NCI-H2227 treated with DMSO at 0.1 percent for 48 hours (cell line): ENCODE measurements at regions not wholly inside any gene's neighbourhood (a gene's known extent, or its start where the extent isn't known, plus 50 kb on each side); places are given as distances from the start of the nearest gene placed in this dataset.

Experiments
- DNase-seq: peaks from one replicate; lab custom pipeline; 2025; lab: John Stamatoyannopoulos, UW

DNA sequence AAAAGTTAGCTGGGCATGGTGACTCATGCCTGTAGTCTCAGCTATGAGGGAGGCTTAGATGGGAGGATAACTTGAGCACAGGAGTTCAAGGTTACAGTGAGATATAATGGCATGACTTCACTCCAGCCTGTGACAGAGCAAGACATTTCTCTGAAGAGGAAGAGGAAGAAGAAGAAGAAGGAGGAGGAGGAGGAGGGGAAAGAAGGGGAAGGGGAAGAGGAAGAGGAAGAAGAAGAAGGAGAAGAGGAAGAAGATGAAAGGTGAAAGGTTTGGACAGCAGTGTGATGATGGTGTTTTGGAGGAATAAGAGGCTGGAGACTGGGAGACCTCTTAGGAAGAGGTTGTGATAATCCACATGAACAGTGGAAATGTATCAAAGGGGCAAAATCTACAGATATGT is 410.7 kb upstream of the JAG1 start:
- no peak for DNase-seq

DNA sequence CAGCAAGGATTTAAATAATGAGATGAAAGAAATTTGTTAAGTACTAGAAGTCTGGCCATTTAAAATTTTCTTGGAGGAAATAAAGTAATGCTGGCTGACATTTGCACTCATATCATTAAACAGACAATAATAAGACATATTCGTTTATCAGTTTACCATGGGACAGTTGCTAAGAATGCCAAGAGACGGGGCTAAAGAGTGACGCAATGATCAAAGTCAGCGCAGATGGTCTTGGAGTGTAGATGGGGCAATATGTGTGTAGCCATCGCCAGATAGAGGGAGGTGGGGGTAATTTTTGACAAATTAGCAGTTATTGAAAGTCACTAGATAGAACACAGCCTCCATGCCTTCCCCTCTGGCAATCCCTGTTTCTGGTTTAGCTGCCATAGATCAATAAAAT is 413.2 kb upstream of the JAG1 start:
- no peak for DNase-seq

DNA sequence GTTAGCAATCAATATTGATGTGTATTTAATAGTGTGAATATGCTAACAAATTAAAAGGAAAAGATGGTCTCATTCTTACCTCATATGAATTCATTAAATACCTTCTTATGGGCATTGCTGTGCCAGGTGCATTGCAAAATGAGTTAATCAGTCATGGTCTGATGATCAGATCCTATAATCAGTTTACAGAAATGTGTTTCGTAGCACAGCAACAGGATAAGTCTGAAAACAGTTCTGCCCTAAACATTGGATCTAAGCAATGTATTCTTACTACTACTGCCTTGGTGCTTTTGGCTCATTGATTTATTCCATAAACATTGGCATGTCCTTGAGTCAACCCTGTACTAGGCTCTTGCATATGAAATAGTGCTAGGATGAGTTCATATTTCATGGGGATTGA is 417.0 kb upstream of the JAG1 start:
- DNase-seq: no peak

DNA sequence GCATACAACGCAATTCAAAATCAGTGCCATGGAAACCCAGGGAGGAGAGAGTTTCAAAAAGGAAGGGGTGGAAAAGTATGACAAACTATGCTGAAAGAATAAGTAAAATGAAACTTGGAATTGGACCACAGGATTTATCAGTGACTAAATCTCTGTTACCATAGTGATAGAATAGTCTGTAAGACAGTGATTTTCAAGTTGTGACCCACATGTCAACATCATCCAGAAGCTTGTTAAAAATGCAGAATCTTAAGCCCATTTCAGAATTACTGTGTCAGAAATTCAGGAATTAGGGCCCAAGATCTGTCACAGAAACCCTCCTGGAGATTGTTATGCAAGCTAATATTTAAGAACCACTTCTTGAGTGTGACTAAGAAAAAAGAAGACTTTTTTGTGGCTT is 417.7 kb upstream of the JAG1 start:
- DNase-seq: no peak

DNA sequence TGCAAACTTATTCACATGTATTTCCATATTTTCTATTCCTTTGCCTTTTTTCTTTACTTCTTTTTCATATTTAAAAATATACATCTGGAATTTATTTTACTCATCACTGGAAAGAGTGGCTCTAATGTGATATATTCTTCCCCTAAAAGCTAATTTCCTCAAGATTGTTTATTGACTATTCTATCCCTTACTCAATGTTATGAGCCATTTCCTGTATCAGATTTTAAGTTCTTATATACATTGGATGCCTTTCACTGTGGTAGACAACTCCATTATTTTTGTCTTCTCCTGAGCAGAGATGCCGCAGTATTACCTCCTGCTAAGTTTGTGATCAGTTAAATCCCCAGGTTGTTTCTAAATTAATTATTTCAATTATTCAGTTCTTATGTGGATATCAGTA is 418.4 kb upstream of the JAG1 start:
- DNase-seq: no peak

DNA sequence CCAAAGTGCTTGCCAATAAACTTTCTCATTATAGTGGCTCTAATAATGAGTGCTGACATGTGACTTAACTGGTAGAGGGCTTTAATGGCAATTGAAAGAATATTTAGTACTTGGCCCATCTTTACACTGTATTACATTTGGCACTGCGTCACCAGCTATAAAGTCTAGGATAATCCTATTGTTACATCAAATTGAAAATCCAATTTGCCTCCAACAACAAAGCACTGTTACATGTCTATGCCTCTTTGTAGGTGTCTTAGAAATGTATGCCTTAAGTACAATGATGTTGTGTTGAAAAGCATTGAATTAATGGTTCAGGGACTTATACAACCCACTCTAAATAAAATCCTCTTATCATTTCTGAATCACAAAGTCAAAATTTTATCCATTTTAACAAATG is 420.4 kb upstream of the JAG1 start:
- DNase-seq: no peak

DNA sequence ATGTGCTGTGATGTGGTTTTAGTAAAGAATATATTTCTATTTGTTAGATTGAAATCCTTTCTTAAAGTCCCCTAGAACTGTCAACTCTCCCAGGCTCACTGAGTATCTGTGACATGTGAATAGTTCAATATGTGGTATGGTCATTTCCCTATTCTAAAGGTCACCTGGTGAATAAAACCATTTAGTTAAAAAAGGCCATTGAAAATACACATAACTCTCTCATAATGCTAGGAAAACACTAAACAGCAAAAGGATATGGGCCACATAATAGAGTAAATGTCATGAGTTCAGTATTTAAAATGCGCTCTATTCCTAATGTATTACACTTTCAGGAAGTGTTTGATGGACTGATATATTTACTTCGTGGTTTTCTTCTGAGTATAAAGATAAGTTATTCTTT is 420.9 kb upstream of the JAG1 start:
- no peak for DNase-seq

DNA sequence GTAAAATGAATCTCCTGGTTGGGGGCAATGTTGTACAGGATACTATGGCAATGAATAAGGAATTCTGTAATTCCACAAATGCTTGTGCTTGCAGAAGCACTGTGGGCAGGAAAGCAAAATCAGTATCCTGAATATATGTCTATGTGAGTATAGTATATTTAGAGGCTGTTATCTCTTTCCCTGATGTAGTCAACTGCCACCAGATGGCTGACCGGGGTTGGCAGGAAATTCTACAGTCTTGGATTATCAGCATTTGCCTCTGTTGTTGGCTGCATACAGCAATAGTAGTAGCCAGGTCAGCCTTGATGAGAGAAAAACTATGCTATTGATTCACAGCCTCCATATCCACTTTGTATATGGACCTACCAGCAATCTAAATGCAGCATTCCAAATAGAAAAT is 425.1 kb upstream of the JAG1 start:
- DNase-seq: no peak

DNA sequence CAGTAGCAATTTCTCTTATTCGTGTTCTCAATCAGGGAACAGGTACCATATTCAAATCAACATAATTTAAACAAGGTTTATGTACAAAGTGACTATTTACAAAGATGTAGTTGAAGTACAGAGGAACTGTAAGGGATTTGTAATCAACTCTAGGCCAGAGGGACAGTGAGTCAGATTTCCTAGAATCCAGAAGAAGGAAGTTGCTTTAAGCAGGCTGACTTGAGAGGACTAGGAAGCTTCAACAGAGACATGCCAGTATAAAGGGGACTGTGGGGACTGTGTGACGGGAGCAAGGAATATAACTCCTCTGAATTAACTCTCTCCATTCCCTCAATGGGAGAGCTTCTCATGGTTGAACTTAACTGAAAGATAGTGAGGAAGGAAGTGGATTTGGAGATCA is 427.4 kb upstream of the JAG1 start:
- DNase-seq: no peak

DNA sequence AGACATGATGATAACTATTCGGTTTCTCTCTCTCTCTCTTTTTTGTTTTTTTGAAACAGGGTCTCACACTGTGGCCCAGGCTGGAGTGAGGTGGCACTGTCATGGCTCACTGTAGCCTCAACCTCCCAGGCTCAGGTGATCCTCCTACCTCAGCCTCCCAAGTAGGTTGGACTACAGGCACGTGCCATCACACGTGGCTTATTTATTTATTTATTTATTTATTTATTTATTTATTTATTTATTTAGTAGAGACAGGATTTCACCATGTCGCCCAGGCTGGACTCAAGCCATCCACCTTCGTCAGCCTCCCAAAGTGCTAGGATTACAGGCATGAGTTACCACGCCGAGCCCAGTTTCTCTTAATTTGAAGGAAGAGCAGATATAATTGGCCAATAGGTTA is 427.9 kb upstream of the JAG1 start:
- no peak for DNase-seq

DNA sequence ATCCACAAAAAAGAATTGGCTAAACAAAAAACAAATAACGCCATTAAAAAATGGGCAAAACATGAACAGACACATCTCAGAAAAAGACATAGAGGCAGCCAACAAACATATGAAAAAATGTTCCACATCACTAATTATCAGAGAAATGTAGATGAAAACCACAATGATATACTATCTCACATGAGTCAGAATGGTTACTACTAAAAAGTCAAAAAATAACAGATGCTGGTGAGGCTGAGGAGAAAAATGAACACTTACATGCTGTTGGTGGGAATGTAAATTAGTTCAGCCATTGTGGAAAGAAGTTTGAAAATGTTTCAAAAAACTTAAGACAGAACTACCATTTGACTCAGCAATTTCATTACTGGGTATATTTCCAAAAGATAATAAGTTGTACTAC is 430.1 kb upstream of the JAG1 start:
- no peak for DNase-seq

DNA sequence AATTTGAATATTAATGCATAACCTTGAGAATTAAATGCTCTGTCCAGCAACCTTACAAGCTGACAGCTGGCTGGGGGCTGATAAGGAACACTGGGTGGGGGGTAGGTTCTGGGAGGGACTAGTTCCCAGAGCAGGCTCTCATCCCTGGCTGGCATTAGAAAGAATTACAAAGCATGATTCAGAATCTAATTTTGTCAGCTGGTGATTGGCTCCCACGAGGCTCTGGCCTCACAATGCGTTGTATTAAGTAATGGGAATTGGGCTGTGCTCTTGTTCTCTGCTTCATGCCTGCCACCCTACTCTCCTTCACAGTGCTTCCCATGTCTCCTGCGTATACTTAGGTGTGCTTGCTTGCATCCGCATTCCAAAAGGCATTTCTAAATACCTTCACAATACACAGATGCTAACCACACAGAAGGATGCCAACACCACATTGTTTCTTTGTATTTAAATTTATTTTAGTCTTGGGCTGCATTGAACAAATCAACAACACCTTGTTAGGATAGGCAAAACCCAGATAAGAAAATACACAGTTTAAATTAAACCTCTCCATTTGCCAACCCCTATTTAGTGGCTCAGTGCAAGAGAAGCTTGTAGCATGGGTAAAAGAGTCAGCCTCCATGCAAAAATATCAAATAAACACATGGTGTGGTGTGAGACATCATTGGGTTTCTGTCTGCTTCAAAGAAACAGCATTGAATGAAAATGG is 434.5 kb upstream of the JAG1 start:
- no peak for DNase-seq

DNA sequence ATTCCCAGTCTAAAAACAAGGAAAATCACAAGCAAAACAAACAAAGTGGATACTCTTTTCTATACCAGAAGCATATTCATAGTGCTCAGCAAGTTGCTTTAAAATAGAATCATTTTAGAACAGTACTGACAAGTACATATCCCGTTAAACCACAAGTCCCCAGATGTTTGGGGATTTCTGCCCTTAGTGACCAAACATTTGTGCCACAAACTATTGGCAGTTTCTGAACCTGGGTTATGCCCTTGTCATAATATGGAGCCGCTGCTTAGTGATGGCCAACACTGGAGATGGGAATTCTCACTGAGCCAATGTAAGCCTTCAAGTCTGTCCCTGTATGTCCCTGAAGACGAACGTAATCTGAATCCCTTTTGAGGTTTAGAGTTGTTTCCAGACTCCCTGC is 436.7 kb upstream of the JAG1 start:
- no peak for DNase-seq

DNA sequence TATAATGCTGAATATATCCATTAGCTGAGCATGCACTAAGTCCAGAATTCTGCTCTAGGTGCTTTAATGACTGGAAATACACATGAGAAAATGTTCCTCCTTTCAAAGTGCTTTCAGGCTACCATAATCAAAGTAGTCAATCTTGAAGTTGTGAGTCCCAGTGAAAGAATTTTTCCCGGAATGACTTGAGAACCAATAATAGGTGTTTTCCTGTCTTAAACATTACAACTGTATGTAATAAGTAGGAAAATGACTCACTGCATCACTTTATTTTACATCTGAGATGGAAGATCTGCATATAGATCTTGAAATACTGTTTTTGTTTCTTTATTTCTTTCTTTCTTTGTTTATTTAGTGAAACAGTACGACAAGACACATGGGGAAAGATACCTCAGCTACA is 437.4 kb upstream of the JAG1 start:
- no peak for DNase-seq

DNA sequence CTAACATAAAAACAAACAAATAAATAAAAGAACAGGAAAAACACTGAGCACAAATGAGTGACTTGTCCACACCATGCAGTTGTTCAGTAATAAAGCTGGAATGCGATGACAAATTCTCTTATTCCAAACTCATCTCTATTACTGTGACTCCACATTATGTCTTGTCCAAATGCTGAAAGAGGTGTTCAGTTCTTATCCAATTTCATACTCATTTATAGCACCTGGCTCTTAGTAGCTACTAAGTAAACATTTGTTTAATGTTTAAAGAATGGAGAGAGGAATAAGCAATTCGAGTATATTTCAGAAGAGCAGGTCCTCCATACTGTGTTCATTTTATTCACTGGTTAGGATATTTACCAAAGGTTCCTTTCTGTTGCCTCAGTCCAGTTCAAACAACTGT is 439.0 kb upstream of the JAG1 start:
- no peak for DNase-seq

DNA sequence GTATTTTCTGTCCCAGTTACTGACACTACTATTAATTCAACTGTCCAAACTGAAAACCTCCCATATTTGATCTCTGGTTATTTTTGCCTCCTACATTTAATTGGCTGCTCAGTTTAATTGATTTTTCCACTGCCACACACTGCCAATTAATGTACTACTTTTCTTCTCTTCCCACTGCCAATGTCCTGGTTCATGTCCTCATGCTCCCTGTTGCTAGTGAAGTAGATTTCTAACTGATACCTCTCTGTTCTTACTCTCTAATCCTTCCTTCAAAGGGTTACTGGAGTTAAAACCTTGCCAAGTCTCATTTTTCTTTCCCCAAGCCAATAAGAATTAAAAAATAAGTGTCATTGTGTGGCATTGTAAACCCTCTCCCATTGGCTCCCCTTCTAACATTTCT is 440.6 kb upstream of the JAG1 start:
- DNase-seq: no peak

DNA sequence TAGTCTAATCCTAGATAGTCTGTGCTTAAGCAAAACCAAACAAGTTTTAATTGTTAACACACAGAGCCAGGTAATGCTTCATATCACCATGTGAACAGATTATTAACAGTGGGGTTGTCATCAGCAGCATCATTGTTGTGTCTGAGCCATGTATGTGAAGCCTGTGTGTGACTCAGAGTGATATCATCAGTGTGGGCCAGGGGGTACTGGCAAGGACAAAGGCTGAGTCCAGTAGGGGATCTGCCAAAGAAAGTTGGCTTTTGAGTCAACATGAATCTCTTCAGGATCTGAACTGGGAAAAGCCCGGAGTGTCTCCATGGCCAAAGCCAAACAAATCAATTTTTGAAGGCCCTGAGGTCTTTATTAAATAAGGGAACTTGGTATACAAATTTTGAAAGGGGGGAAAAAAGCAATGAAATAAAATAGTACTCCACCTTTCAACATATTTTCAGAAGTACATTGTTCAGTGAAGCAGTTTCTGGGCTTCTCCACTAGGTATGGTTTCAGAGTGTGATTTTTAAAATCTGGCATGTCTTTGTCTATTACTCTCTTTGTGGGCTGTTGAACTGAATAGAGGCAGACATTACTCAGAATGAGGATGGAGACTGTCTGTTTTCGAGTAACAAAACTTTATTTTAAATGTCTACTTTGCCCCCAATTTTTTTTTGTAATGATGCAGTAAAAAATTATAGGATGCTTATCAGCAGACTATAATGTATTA is 444.2 kb upstream of the JAG1 start:
- no peak for DNase-seq

DNA sequence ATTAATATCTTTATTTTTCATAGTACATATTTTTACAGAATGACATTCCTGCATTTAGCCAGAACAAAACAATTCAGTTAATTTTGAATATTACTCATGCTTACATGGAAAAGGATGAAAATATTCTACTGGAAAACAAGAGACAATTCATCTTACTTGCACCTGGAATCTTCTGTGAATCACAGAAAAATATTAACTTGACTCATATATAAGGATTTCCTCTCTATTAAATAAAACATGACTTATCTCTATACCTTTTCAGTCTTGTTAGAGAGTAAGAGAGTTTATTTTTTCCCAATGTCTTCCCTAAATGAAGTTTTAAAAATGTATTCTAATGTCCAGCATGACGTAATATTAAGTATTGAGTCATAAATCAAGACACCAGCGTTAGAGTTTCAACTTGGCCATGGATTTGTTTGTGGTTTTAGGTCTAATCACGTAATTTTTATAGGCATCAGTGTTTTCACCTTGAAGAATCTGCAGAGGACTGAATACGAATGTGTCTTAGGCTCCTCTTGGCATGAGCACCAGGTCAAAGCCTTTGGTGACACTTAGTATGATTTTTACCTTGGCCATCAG is 445.1 kb upstream of the JAG1 start:
- DNase-seq: no peak

DNA sequence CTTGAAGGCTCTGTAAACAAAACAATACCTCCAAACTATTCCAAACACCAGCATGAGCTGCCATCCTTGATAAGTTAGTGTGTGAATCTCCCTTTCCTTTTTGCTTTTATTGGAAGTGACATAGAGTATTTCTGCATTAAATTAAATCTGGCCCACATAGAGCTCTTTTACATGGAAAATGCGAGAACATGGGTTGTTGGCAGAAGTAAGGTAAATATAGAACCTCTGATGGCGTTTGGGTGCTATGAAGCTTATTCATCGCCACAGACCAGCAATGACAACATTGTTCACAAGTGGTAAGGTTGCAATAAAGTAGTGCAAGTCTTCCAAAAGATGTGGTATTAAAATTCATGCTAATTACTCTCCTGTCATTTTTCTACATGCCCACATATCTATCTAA is 445.8 kb upstream of the JAG1 start:
- no peak for DNase-seq

DNA sequence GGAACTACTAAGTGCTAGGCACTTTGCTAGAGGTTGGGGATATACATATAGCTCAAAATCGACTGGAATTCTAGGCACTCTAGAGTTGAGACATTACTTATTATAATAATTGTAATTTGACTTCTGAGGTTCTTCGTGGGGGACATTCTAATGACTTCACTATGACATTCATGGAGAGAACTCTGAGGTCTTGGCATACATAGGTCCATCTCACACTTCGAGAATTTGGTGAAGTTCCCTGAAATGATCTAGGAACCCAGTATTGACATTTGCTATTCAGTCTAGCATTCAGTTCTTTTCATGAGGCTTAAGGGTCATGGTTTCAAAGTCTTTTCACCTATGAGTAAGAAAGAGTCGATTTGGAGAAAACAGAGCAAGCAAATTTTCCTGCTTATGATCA is 446.6 kb upstream of the JAG1 start:
- no peak for DNase-seq

DNA sequence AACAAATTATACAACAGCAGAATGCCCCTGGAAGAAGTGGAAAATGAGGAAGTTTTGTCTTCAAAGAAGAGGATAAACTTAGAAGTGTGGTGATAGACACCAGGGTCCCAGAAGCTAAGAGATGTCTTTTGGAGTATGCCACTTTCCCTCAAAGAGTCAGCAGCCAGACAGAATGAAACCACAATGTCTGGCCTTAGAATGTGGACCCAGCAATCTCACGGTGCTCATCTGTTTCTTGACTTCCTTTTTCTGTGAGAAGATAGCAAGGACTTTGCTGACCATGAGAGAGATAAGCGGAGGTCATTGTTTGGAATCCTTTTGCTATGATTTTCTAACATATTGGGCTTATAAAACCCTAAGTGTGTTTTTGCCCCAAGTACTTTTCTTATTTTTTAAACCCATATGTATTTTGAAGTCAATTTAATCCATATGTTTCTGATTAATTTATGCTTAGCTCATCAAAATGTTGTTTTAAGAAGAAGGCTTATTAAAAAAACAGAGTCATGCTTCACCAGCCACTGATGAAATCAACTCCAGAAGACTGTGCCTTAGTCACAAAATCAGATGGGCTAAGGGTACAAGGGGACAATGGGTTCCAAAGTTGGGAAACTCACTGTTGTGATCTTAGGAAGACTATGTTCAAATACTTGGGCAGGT is 451.2 kb upstream of the JAG1 start:
- DNase-seq: no peak

DNA sequence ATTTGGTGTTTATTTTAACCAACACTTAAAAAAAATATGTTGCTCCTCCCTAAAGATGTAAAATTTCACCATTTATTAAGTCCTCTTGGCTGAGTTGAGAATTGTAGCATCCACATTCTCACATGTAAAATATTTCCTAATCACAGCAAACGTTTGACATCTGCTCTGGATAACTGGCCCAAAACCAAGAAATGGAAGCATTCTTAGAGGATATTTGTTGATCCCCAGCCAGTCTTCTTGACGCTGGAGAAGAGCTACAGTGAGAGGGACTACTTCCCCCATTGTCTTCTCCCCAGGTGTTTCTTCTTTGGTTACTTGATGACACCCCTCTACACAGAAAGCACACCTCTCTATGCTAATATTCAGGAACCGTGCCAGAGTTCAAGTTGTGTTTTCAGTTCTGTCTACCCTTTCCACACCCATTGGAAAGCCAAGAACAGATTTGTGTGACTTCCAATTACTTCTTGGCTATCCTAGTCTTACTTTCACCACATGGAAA is 454.5 kb upstream of the JAG1 start:
- no peak for DNase-seq

DNA sequence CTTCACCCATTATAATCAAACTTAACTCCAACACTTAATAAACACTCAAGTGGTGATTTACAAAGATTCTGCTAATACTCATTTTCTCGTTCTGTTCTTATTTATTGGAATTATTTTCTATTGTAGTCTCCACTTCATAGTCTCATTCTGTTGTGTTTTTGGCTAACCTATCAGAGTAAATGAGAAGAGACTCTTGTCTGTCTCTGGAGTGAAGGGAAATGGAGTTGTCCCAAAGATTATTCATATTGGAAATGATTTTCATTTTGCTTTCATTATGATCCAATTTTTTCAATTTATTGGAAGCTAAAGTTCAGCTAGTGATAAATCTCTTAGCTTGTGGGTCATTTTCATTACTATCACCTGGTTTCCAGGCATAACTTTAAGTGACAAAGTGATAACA is 454.9 kb upstream of the JAG1 start:
- no peak for DNase-seq
